SK-N-MC (cell line): ENCODE measurements at regions not wholly inside any gene's neighbourhood (a gene's known extent, or its start where the extent isn't known, plus 50 kb on each side); places are given as distances from the start of the nearest gene placed in this dataset.

Experiments used
- DNase-seq: peaks from one replicate; pipeline ENCODE4 v3.0.0-alpha.2; 2011; ENCODE audit warnings: low read depth, low spot score
- H3K27ac ChIP-seq: fragments of 200-600 bp; sonication (generic); 2 replicates; pipeline ENCODE4 v1.5.1; 2016; ENCODE audit warnings: mixed run types
- H3K36me3 ChIP-seq: fragments of 200-600 bp; sonication (generic); 2 replicates; pipeline ENCODE4 v1.6.1; 2017; ENCODE audit warnings: antibody characterized with exemption, low read length, mixed read lengths; ENCODE audit not compliant: insufficient read depth
- H3K4me3 ChIP-seq: fragments of 200-600 bp; sonication (generic); 2 replicates; pipeline ENCODE4 v1.5.1; 2016
- H3K9ac ChIP-seq: fragments of 200-600 bp; sonication (generic); 2 replicates; pipeline ENCODE4 v1.8.0; 2017; ENCODE audit warnings: mixed run types, mixed read lengths; ENCODE audit not compliant: insufficient read length
- H3K9me3 ChIP-seq: fragments of 200-600 bp; sonication (generic); 2 replicates; pipeline ENCODE4 v1.6.1; 2017; ENCODE audit warnings: low read depth, mild to moderate bottlenecking, antibody characterized with exemption, low read length, moderate library complexity, mixed read lengths
- EZH2 ChIP-seq: fragments of 200-600 bp; sonication (generic); IDR thresholded peaks from one replicate; pipeline ENCODE4 v1.6.1; 2017; ENCODE audit warnings: antibody characterized with exemption
- FOXP2 ChIP-seq: optimal IDR thresholded peaks from 2 replicates; pipeline ENCODE3; 2011; ENCODE audit warnings: mild to moderate bottlenecking, moderate library complexity; ENCODE audit not compliant: insufficient read depth; ENCODE audit errors: extremely low read length, control extremely low read depth
- POLR2AphosphoS5 ChIP-seq: IDR thresholded peaks from 2 replicates; pipeline ENCODE4 v1.6.1; 2012; ENCODE audit warnings: mild to moderate bottlenecking, low read depth, low read length, borderline replicate concordance

GRCh38 chr4:19999775-20000414, 251.8 kb upstream of the SLIT2 start:
- H3K36me3 ChIP-seq: no peaks in the 10 kb centered on the region
- H3K9ac ChIP-seq: no peak overlapping the region
- H3K4me3 ChIP-seq: no peak overlapping the region
- TF ChIP-seq FOXP2 (no peak), EZH2 (no peak), POLR2AphosphoS5 (no peak)
- no peaks in the 10 kb centered on the region for H3K9me3 ChIP-seq
- no peak for DNase-seq
- no peak overlapping the region for H3K27ac ChIP-seq

- DNase-seq: no peak
- no peaks in the 10 kb centered on the region for H3K36me3 ChIP-seq
- H3K4me3 ChIP-seq: no peak overlapping the region
- H3K9ac ChIP-seq: no peak overlapping the region
- TF ChIP-seq POLR2AphosphoS5 (no peak), EZH2 (no peak), FOXP2 (no peak)
- H3K27ac ChIP-seq: no peak overlapping the region
- H3K9me3 ChIP-seq: no peaks in the 10 kb centered on the region
Observed at GRCh38 chr4:19999276-19999675, 252.4 kb upstream of the SLIT2 start.

DNA sequence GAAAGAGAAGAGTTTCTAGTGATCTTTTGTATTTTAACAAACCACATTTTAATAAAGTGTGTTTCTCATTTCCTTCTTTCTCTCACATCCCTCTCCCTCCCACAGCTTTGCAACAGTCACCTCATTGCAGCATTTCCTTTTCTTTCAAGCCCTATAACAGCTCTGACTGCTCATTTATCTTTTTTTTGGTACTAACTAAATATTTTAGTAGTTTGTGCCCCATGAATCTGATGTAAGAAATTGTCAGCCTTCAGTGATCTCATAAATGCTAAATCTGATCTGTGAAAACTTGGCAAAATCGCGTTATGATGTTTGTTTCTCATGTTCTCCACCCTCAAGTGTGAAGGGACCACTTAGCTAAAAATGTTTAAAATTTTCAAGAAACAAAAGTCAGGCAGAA, 258.5 kb upstream of the SLIT2 start:
- no peak for TF ChIP-seq EZH2
- peak; percentile 27; the same call in 1 of the 2 replicates for TF ChIP-seq POLR2AphosphoS5
- Histone ChIP-seq H3K9me3 (no peaks in the 10 kb centered on the region), H3K36me3 (no peaks in the 10 kb centered on the region), H3K9ac (no peak overlapping the region), H3K4me3 (peak overlapping the region; percentile 40; the same call in 1 of the 2 replicates), H3K27ac (0 out of 2 replicates have a peak overlapping the region, but pooled peaks have one; percentile 77)
- DNase-seq: peak; percentile 63

DNA sequence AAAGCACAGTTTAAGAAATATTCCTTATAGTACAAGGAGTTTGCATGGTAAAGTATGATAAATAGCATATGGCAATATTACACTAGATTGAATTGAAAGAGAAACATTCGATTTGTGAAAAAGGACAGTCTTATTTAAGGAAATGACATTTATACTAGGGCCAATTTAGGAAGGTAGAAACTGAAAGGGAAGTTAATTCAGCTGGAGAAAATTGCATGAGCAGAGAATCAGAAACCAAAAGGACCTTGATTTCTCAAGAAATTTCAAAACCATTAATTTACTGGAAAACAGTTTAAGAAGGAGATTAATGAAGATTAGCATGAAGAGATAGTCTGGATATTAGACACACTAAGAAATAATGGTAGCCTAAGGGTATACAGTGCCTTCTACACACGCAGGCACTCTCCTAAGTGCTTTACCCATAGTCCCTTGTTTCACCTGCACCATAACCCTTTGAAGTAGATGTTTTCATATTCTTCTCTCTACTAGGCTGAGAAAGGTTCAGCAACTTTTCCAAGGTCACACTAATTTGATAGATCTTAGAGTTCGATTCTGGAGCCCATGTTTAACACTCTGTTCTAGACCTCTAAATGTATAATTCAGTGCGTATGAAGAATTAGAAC, 259.1 kb upstream of the SLIT2 start:
- H3K9ac ChIP-seq: no peak overlapping the region
- no peak for TF ChIP-seq FOXP2
- TF ChIP-seq POLR2AphosphoS5: no peak
- no peak for TF ChIP-seq EZH2
- peak; percentile 28 for DNase-seq
- H3K4me3 ChIP-seq: peak overlapping the region; percentile 49; the same call in 1 of the 2 replicates
- no peaks in the 10 kb centered on the region for H3K9me3 ChIP-seq
- H3K27ac ChIP-seq: peak overlapping the region; percentile 77
- no peaks in the 10 kb centered on the region for H3K36me3 ChIP-seq

DNA sequence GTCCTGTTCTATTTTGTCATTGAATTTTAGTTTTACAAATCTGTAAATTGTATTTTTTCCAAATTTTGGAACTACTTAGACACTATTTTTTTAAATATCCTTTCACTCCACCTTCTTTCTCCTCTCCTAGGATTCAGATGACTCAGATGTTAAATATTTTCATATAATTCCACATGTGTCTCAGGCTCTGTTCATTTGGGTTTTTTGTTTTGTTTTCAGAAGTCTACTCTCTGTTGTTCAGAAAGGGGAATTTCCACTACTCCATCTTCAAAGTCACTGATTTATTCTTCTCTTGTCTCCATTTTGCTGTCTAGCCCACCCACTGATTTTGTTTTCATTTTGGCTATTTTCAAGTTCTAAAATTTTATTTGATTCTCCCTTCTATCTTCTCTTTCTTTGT, 264.0 kb upstream of the SLIT2 start:
- H3K4me3 ChIP-seq: no peak overlapping the region
- no peaks in the 10 kb centered on the region for H3K36me3 ChIP-seq
- H3K9me3 ChIP-seq: no peaks in the 10 kb centered on the region
- DNase-seq: no peak
- H3K27ac ChIP-seq: no peak overlapping the region
- no peak overlapping the region for H3K9ac ChIP-seq
- TF ChIP-seq POLR2AphosphoS5 (no peak), EZH2 (no peak), FOXP2 (no peak)

- Histone ChIP-seq H3K27ac (peak overlapping the region; percentile 57), H3K9ac (no peak overlapping the region), H3K36me3 (no peaks in the 10 kb centered on the region), H3K4me3 (no peak overlapping the region), H3K9me3 (no peaks in the 10 kb centered on the region)
- TF ChIP-seq POLR2AphosphoS5: no peak
- TF ChIP-seq EZH2: no peak
- TF ChIP-seq FOXP2: no peak
- peak; percentile 22 for DNase-seq
Observed at GRCh38 chr4:19983072-19983471, 268.6 kb upstream of the SLIT2 start.

- Histone ChIP-seq H3K36me3 (no peaks in the 10 kb centered on the region), H3K27ac (no peak overlapping the region; the same call in 1 of the 2 replicates), H3K9me3 (no peaks in the 10 kb centered on the region), H3K9ac (no peak overlapping the region), H3K4me3 (no peak overlapping the region)
- DNase-seq: no peak
- TF ChIP-seq POLR2AphosphoS5 (no peak), FOXP2 (no peak), EZH2 (no peak)
Observed at GRCh38 chr4:19982556-19982955, 269.1 kb upstream of the SLIT2 start.

GRCh38 chr4:19971829-19972228, 279.9 kb upstream of the SLIT2 start:
- Histone ChIP-seq H3K9me3 (no peaks in the 10 kb centered on the region), H3K36me3 (no peaks in the 10 kb centered on the region), H3K9ac (no peak overlapping the region), H3K27ac (no peak overlapping the region), H3K4me3 (no peak overlapping the region)
- TF ChIP-seq POLR2AphosphoS5: no peak
- TF ChIP-seq FOXP2: no peak
- TF ChIP-seq EZH2: no peak
- no peak for DNase-seq

- Histone ChIP-seq H3K4me3 (no peak overlapping the region), H3K27ac (no peak overlapping the region), H3K36me3 (no peaks in the 10 kb centered on the region), H3K9ac (no peak overlapping the region), H3K9me3 (no peaks in the 10 kb centered on the region)
- DNase-seq: no peak
- TF ChIP-seq FOXP2 (no peak), POLR2AphosphoS5 (no peak), EZH2 (no peak)
Observed at GRCh38 chr4:19969492-19969891, 282.2 kb upstream of the SLIT2 start.

DNA sequence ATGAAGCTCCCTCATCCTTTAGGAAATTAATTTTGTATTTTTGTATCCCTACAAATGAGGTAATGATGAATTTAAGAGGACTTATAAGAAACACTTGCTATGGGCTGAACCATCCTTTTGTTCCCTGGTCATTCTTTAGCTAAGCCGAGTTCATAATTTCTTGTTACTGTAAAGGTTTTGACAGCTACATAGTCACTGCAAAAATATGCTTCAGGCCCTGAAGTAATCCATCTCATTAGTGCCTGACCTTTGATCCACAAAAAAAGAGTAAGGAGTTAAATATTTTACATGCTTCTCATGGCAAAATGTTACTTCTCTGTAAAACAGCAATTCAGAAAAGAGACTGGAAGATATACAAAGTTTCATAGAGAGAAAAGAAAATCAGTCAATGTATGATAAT, 290.6 kb upstream of the SLIT2 start:
- H3K36me3 ChIP-seq: no peaks in the 10 kb centered on the region
- H3K4me3 ChIP-seq: no peak overlapping the region
- DNase-seq: no peak
- H3K9ac ChIP-seq: no peak overlapping the region
- H3K27ac ChIP-seq: no peak overlapping the region
- no peak for TF ChIP-seq FOXP2
- TF ChIP-seq EZH2: no peak
- no peak for TF ChIP-seq POLR2AphosphoS5
- H3K9me3 ChIP-seq: no peaks in the 10 kb centered on the region
